ENCODE measurements at regions not wholly inside any gene's neighbourhood (a gene's known extent, or its start where the extent isn't known, plus 50 kb on each side); places are given as distances from the start of the nearest gene placed in this dataset.

GRCh38 chr3:118775021-118775420 lies 259.6 kb downstream of the IGSF11 start:
- Mint-ChIP-seq H3K9me3 (no peaks in the 10 kb centered on the region), H3K4me3 (no peak overlapping the region), H3K27me3 (ENCODE audit: low read depth, poor library complexity) (no peaks in the 10 kb centered on the region), H3K27ac (no peak overlapping the region), H3K4me1 (peaks cover 7% of the 10 kb centered on the region), H3K36me3 (ENCODE audit: low read depth) (no peaks in the 10 kb centered on the region)
- DNase-seq: no peak
- no peak for TF ChIP-seq CTCF (IDR thresholded peaks at IDR 0.05)

- Mint-ChIP-seq H3K27me3 (ENCODE audit: low read depth, poor library complexity) (peaks cover 3% of the 10 kb centered on the region), H3K36me3 (ENCODE audit: low read depth) (no peaks in the 10 kb centered on the region), H3K27ac (no peak overlapping the region), H3K4me1 (peaks cover 11% of the 10 kb centered on the region), H3K9me3 (no peaks in the 10 kb centered on the region), H3K4me3 (no peak overlapping the region)
- no peak for DNase-seq
- no peak for TF ChIP-seq CTCF (IDR thresholded peaks at IDR 0.05)
Measured at GRCh38 chr3:118778201-118778600, 256.4 kb downstream of the IGSF11 start.

- Mint-ChIP-seq H3K27me3 (ENCODE audit: low read depth, poor library complexity) (peaks cover 6% of the 10 kb centered on the region), H3K4me1 (peaks cover 11% of the 10 kb centered on the region), H3K27ac (no peak overlapping the region), H3K36me3 (ENCODE audit: low read depth) (no peaks in the 10 kb centered on the region), H3K4me3 (no peak overlapping the region), H3K9me3 (no peaks in the 10 kb centered on the region)
- DNase-seq: no peak
- no peak for TF ChIP-seq CTCF (IDR thresholded peaks at IDR 0.05)
Measured at GRCh38 chr3:118781232-118781631, 253.4 kb downstream of the IGSF11 start.

GRCh38 chr3:118781839-118782238 lies 252.8 kb downstream of the IGSF11 start:
- Mint-ChIP-seq H3K9me3 (no peaks in the 10 kb centered on the region), H3K4me3 (no peak overlapping the region), H3K4me1 (peaks cover 11% of the 10 kb centered on the region), H3K27ac (no peak overlapping the region), H3K36me3 (ENCODE audit: low read depth) (no peaks in the 10 kb centered on the region), H3K27me3 (ENCODE audit: low read depth, poor library complexity) (peaks cover 6% of the 10 kb centered on the region)
- TF ChIP-seq CTCF (IDR thresholded peaks at IDR 0.05): no peak
- DNase-seq: no peak

- no peaks in the 10 kb centered on the region for H3K9me3 Mint-ChIP-seq
- TF ChIP-seq CTCF (IDR thresholded peaks at IDR 0.05): no peak
- H3K27ac Mint-ChIP-seq: no peak overlapping the region
- H3K36me3 Mint-ChIP-seq (ENCODE audit: low read depth): no peaks in the 10 kb centered on the region
- H3K27me3 Mint-ChIP-seq (ENCODE audit: low read depth, poor library complexity): peaks cover 6% of the 10 kb centered on the region
- H3K4me3 Mint-ChIP-seq: no peak overlapping the region
- peaks cover 11% of the 10 kb centered on the region for H3K4me1 Mint-ChIP-seq
- no peak for DNase-seq
Measured at GRCh38 chr3:118782755-118783202, 251.9 kb downstream of the IGSF11 start.

GRCh38 chr3:118785415-118785814 lies 249.2 kb downstream of the IGSF11 start:
- no peak overlapping the region for H3K4me3 Mint-ChIP-seq
- no peak for DNase-seq
- TF ChIP-seq CTCF (IDR thresholded peaks at IDR 0.05): no peak
- H3K27ac Mint-ChIP-seq: no peak overlapping the region
- no peaks in the 10 kb centered on the region for H3K9me3 Mint-ChIP-seq
- H3K4me1 Mint-ChIP-seq: peaks cover 11% of the 10 kb centered on the region
- H3K27me3 Mint-ChIP-seq (ENCODE audit: low read depth, poor library complexity): peaks cover 6% of the 10 kb centered on the region
- H3K36me3 Mint-ChIP-seq (ENCODE audit: low read depth): no peaks in the 10 kb centered on the region

All from nephron progenitor cell (in vitro differentiated cells).